ENCODE measurements at regions not wholly inside any gene's neighbourhood (a gene's known extent, or its start where the extent isn't known, plus 50 kb on each side); places are given as distances from the start of the nearest gene placed in this dataset.

GRCh38 chr5:166746506-166746905, 1544.9 kb upstream of the WWC1 start:
- TF ChIP-seq ZFP3 (CRISPR knock-in tag; IDR thresholded peaks at IDR 0.05), result no peak
- no peak for TF ChIP-seq ISL1 (CRISPR knock-in tag; IDR thresholded peaks at IDR 0.05)
- TF ChIP-seq PATZ1 (CRISPR knock-in tag; IDR thresholded peaks at IDR 0.05; ENCODE audit: borderline replicate concordance), result no peak

Measured in SK-N-SH treated with all-trans-retinoic acid at 6 μM for 48 hours (cell line).